ENCODE measurements at regions not wholly inside any gene's neighbourhood (a gene's known extent, or its start where the extent isn't known, plus 50 kb on each side); places are given as distances from the start of the nearest gene placed in this dataset.

- Histone ChIP-seq H4K8ac (ENCODE audit: extremely low read depth, insufficient read depth, low read length) (no peak overlapping the region), H3K23ac (ENCODE audit: insufficient read length) (no peak overlapping the region), H3K9me3 (ENCODE audit: insufficient read depth in 2 of 2, low read depth in 1 of 2, low read length in 1 of 2) (no peaks in the 10 kb centered on the region), H3K27me3 (replicated peaks in 1 of 4; ENCODE audit: control insufficient read depth in 3 of 4, extremely low read depth in 1 of 4, insufficient read depth in 3 of 4, low read length in 3 of 4) (no peaks in the 10 kb centered on the region), H3K4me1 (replicated peaks in 1 of 4; ENCODE audit: control insufficient read depth in 3 of 4, insufficient read depth in 4 of 4, low read length in 3 of 4) (peaks cover 0 to 3% (median 0%) of the 10 kb centered on the region in 4 experiments; a peak in 1 of 7 replicates), H3K27ac (ENCODE audit: low read depth, low read length) (no peak overlapping the region), H3K79me2 (ENCODE audit: control insufficient read depth in 1 of 2, insufficient read depth in 2 of 2, low read length in 2 of 2) (no peaks in the 10 kb centered on the region), H2BK15ac (ENCODE audit: low read length) (0 out of 2 replicates have a peak overlapping the region, but pooled peaks have one; percentile 53), H3K79me1 (ENCODE audit: low read depth, low read length) (no peaks in the 10 kb centered on the region), H3K56ac (replicated peaks; ENCODE audit: insufficient read length, low read depth, low read length) (no peak overlapping the region), H3K36me3 (ENCODE audit: control insufficient read depth in 2 of 4, insufficient read depth in 4 of 4, low read length in 3 of 4) (no peaks in the 10 kb centered on the region), H3K4ac (replicated peaks; ENCODE audit: insufficient read length, low read depth, low read length) (no peak overlapping the region), H3K14ac (ENCODE audit: insufficient read length) (no peak overlapping the region), H3K4me3 (ENCODE audit: extremely low read depth in 1 of 4, insufficient read depth in 2 of 4, low read depth in 3 of 4, low read length in 4 of 4) (no peak overlapping the region), H3K23me2 (ENCODE audit: low read depth, low read length) (no peaks in the 10 kb centered on the region), H3K9ac (replicated peaks in 1 of 4; ENCODE audit: extremely low read depth in 1 of 4, low read depth in 3 of 4, low read length in 3 of 4) (no peak overlapping the region), H2AK5ac (ENCODE audit: low read depth, low read length) (no peak overlapping the region), H2BK20ac (ENCODE audit: low read length) (no peak overlapping the region), H3K18ac (ENCODE audit: extremely low read depth, low read length) (no peak overlapping the region), H2BK5ac (ENCODE audit: low read depth, low read length) (no peak overlapping the region), H2BK12ac (ENCODE audit: low read depth, low read length) (no peak overlapping the region), H4K91ac (replicated peaks; ENCODE audit: insufficient read length, low read length) (no peak overlapping the region), H3K4me2 (ENCODE audit: insufficient read depth in 1 of 2, low read depth in 2 of 2, low read length in 2 of 2) (no peak overlapping the region), H2AFZ (ENCODE audit: low read length) (no peak overlapping the region), H2BK120ac (replicated peaks; ENCODE audit: low read depth, low read length) (no peak overlapping the region), H4K20me1 (replicated peaks in 1 of 2; ENCODE audit: control insufficient read depth in 1 of 2, insufficient read depth in 2 of 2, low read length in 2 of 2) (no peaks in the 10 kb centered on the region), H4K5ac (ENCODE audit: insufficient read length, low read depth, low read length) (no peak overlapping the region)
- FAIRE-seq (no peak), DNase-seq (ENCODE audit: low read depth in 1 of 2, low spot score in 2 of 2) (no peak)
- ChIA-PET CTCF (ENCODE audit: partially characterized antibody) (interaction anchor here (0.7 to 4.3 kb wide), 7 partner anchors 12 to 125 kb away, joined by 3 to 13 read pairs (median 3); no protein-coding TSS in a partner anchor), POLR2A (ENCODE audit: partially characterized antibody) (no interaction called here)
- no peak for TF ChIP-seq SRF (IDR thresholded peaks at IDR 0.05; ENCODE audit: low read depth, low read length)
- WGBS, 2 experiments (ENCODE audit: extremely low coverage in 1 of 2, insufficient coverage in 1 of 2, insufficient read length in 1 of 2, insufficient replicate concordance in 2 of 2, low coverage in 1 of 2, low lambda C conversion rate in 2 of 2, missing lambda C conversion rate in 1 of 2), result 83% methylated on average over 9 of the region's 9 CpGs; no CpG with 5 or more reads in 1 of the 2 experiments
Observed at GRCh38 chr15:66964791-66965190, 100.6 kb upstream of the SMAD3 start.
